ENCODE measurements at regions not wholly inside any gene's neighbourhood (a gene's known extent, or its start where the extent isn't known, plus 50 kb on each side); places are given as distances from the start of the nearest gene placed in this dataset.
"Not testable (repeated sequence)": the region's sequence is repeated elsewhere in the genome, so short reads cannot be mapped to it uniquely, and the experiment has no call there.

DNA sequence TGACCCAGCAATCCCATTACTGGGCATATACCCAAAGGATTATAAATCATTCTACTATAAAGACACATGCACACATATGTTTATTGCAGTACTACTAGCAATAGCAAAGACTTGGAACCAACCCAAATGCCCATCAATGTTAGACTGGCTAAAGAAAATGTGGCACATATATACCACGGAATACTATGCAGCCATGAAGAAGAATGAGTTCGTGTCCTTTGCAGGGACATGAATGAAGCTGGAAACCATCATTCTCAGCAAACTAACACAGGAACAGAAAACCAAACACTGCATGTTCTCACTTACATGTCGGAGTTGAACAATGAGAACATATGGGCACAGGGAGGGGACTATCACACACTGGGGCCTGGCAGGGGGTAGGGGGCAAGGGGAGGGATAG, 183.0 kb downstream of the HACE1 start:
- H3K4me1 ChIP-seq; H3K4me3 ChIP-seq; DNase-seq; H3K27me3 ChIP-seq; H3K9me3 ChIP-seq; intact Hi-C loops (cut with DNase I); H3K36me3 ChIP-seq; ATAC-seq; FAIRE-seq; H3K27ac ChIP-seq: not testable (repeated sequence)
- 75 to 78% methylated on average over 3 of the region's 3 CpGs for WGBS, 2 donors

DNA sequence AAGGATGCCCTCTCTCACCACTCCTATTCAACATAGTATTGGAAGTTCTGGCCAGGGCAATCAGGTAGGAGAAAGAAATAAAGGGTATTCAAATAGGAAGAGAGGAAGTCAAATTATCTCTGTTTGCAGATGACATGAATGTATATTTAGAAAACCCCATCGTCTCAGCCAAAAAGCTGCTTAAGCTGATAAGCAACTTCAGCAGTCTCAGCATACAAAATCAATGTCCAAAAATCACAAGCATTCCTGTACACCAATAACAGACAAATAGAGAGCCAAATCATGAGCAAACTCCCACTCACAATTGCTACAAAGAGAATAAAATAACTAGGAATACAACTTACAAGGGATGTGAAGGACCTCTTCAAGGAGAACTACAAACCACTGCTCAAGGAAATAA, 184.6 kb downstream of the HACE1 start:
- H3K4me3 ChIP-seq; FAIRE-seq; DNase-seq; H3K27me3 ChIP-seq; H3K4me1 ChIP-seq; ATAC-seq; H3K9me3 ChIP-seq; H3K27ac ChIP-seq; intact Hi-C loops (cut with DNase I); H3K36me3 ChIP-seq: not testable (repeated sequence)
- 39 to 52% methylated on average over 1 of the region's 1 CpG for WGBS, 2 donors

DNA sequence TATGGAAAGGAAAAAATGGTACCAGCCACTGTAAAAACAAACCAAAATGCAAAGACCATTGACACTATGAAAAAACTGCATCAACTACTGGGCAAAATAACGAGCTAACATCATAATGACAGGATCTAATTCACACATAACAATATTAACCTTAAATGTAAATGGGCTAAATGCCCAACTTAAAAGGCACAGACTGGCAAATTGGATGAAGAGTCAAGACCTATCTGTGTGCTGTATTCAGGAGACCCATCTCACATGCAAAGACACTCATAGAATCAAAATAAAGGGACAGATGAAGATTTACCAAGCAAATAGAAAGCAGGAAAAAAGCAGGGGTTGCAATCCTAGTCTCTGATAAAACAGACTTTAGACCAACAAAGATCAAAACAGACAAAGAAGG, 186.6 kb downstream of the HACE1 start:
- H3K36me3 ChIP-seq; H3K4me3 ChIP-seq; H3K27me3 ChIP-seq; H3K9me3 ChIP-seq; FAIRE-seq; ATAC-seq; DNase-seq; H3K4me1 ChIP-seq; intact Hi-C loops (cut with DNase I); H3K27ac ChIP-seq: not testable (repeated sequence)
- WGBS, 2 donors: 34% methylated on average over 1 of the region's 1 CpG

GRCh38 chr6:104671591-104671891, 188.2 kb downstream of the HACE1 start:
- H3K27me3 ChIP-seq; ATAC-seq; H3K9me3 ChIP-seq; DNase-seq; H3K4me1 ChIP-seq; FAIRE-seq; H3K36me3 ChIP-seq; H3K4me3 ChIP-seq; H3K27ac ChIP-seq; intact Hi-C loops (cut with DNase I): not testable (repeated sequence)
- WGBS, 2 donors: 76 to 84% methylated on average over 1 of the region's 1 CpG

GRCh38 chr6:104670834-104671590, 188.7 kb downstream of the HACE1 start:
- H3K4me3 ChIP-seq; DNase-seq; FAIRE-seq; H3K9me3 ChIP-seq; H3K27ac ChIP-seq; ATAC-seq; H3K4me1 ChIP-seq; intact Hi-C loops (cut with DNase I); H3K36me3 ChIP-seq; H3K27me3 ChIP-seq: not testable (repeated sequence)
- WGBS, 2 donors: 78 to 87% methylated on average over 17 of the region's 17 CpGs

DNA sequence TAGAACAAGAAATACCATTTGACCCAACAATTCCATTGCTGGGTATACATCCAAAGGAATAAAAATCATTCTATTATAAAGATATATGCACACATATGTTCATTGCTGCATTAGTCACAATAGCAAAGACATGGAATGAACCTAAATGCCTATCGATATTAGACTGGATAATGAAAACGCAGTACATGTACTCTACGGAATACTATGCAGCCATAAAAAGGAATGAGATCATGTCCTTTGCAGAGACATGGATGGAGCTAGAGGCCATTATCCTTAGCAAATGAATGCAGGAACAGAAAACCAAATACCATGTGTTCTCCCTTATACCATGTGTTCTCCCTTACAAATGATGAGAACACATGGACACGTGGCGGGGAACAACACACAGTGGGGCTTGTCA, 190.2 kb downstream of the HACE1 start:
- no peaks in the 10 kb centered on the region for H3K4me1 ChIP-seq
- DNase-seq (no peak), FAIRE-seq (no peak), ATAC-seq (no peak)
- 95 to 97% methylated on average over 5 of the region's 5 CpGs for WGBS, 2 donors
- intact Hi-C loops (cut with DNase I): no loop called here
- H3K27ac ChIP-seq: no peak overlapping the region
- no peaks in the 10 kb centered on the region for H3K9me3 ChIP-seq
- H3K27me3 ChIP-seq: no peaks in the 10 kb centered on the region
- H3K4me3 ChIP-seq: no peak overlapping the region
- no peaks in the 10 kb centered on the region for H3K36me3 ChIP-seq
- TF ChIP-seq CTCF (IDR thresholded peaks at IDR 0.05): no peak

DNA sequence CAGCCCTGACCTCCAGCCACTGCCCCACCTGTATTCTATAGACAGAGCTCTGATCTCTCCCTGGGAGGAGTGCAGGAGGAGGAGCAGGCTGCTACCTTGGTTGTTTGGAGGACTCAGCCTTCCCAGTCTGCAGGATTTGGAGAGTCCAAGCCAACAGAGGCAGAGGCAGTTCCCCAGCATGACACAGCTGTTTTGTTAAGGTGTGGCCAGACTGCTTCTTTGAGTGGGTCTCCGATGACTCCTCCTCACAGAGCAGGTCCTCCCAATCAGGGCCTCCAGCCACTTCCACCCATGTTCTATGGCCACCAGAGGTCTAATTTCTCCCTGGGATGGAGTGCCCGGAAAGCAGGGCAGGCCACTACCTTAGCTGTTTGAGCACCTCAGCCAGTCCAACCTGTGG, 203.5 kb downstream of the HACE1 start:
- no peak overlapping the region for H3K27ac ChIP-seq
- no peak for ATAC-seq
- H3K4me1 ChIP-seq: no peaks in the 10 kb centered on the region
- no peak for TF ChIP-seq CTCF (IDR thresholded peaks at IDR 0.05)
- no peak for FAIRE-seq
- WGBS, 2 donors: 97 to 98% methylated on average over 2 of the region's 2 CpGs
- DNase-seq: no peak
- H3K36me3 ChIP-seq: no peaks in the 10 kb centered on the region
- no peaks in the 10 kb centered on the region for H3K27me3 ChIP-seq
- intact Hi-C loops (cut with DNase I): no loop called here
- H3K4me3 ChIP-seq: no peak overlapping the region
- H3K9me3 ChIP-seq: no peaks in the 10 kb centered on the region

All from pancreas (tissue), 10 donors.